GM12878 (cell line): ENCODE measurements at regions not wholly inside any gene's neighbourhood (a gene's known extent, or its start where the extent isn't known, plus 50 kb on each side); places are given as distances from the start of the nearest gene placed in this dataset.

Experiments used
- ATAC-seq: fragments of 200-7000 bp; cut with Tn5 transposase; 3 replicates; pipeline ENCODE4 v1.9.1; 2020; ENCODE audit warnings: mild to moderate bottlenecking, moderate library complexity
- BruUV-seq: library from RNA; stranded (reverse); fragments of 400-500 nt; replicated peaks from 2 replicates; lab custom pipeline; 2021; lab: Mats Ljungman, UMichigan
- CTCF ChIA-PET: fragments of 300-600 bp; sonication (Branson Sonifier 250); formaldehyde crosslinking; extraction: SDS; loops from one replicate; lab custom pipeline; 2021; ENCODE audit warnings: inconsistent platforms; lab: Yijun Ruan, JAX
- POLR2A ChIA-PET: fragments of 350-600 bp; formaldehyde crosslinking; extraction: SDS; loops from one replicate; lab custom pipeline; 2021; ENCODE audit warnings: inconsistent platforms; lab: Charles Lee
- RAD21 ChIA-PET: fragments of 300-600 bp; sonication (Branson Sonifier 250); formaldehyde crosslinking; loops from one replicate; lab custom pipeline; 2023; ENCODE audit warnings: antibody characterized with exemption; ENCODE audit not compliant: unreplicated experiment; lab: Charles Lee
- SMC1A ChIA-PET: fragments of 300-600 bp; sonication (Branson Sonifier 250); formaldehyde crosslinking; loops from one replicate; lab custom pipeline; 2023; ENCODE audit not compliant: unreplicated experiment, uncharacterized antibody; lab: Charles Lee
- DNase-seq: peaks from one replicate; pipeline ENCODE4 v3.0.0-alpha.2; 2011; ENCODE audit warnings: low read depth, low spot score
- FAIRE-seq: peaks from 3 replicates; lab custom pipeline; 2011; peaks lifted over from hg19 to GRCh38; lab: Jason Lieb, UNC
- H2AFZ ChIP-seq: 2 replicates; pipeline ENCODE4 v1.6.0; 2011; ENCODE audit warnings: low read depth, low read length, control low read depth; ENCODE audit not compliant: control insufficient read depth
- H3K27ac ChIP-seq: 2 replicates; pipeline ENCODE4 v1.5.1; 2011; ENCODE audit warnings: control low read depth; ENCODE audit not compliant: control insufficient read depth, insufficient read depth
- H3K27me3 ChIP-seq, 2 experiments: replicated peaks in 1 of 2; 2 replicates each; pipeline versions ENCODE4 v1.6.0 to v1.6.1; 2011; ENCODE audit warnings: low read length in 1 of 2; ENCODE audit not compliant: control insufficient read depth in 2 of 2, insufficient read depth in 2 of 2
- H3K36me3 ChIP-seq, 2 experiments: 2 replicates each; pipeline ENCODE4 v1.5.1; 2011; ENCODE audit warnings: low read length in 1 of 2; ENCODE audit not compliant: control insufficient read depth in 2 of 2, insufficient read depth in 2 of 2
- H3K4me1 ChIP-seq: 2 replicates; pipeline ENCODE4 v1.6.1; 2011; ENCODE audit warnings: mild to moderate bottlenecking, low read length, moderate library complexity, mixed read lengths; ENCODE audit not compliant: control insufficient read depth, insufficient read depth
- H3K4me2 ChIP-seq: 2 replicates; pipeline ENCODE4 v1.6.0; 2011; ENCODE audit warnings: control low read depth; ENCODE audit not compliant: control insufficient read depth, insufficient read depth
- H3K4me3 ChIP-seq: fragments of 200-600 bp; sonication (generic); 2 replicates; pipeline ENCODE4 v1.5.1; 2016
- H3K79me2 ChIP-seq: 2 replicates; pipeline ENCODE4 v1.6.0; 2011; ENCODE audit warnings: low read length; ENCODE audit not compliant: control insufficient read depth, insufficient read depth
- H3K9ac ChIP-seq: 2 replicates; pipeline ENCODE4 v1.8.0; 2011; ENCODE audit warnings: low read length, control low read depth, mixed read lengths; ENCODE audit not compliant: control insufficient read depth, insufficient read depth
- H3K9me3 ChIP-seq: replicated peaks from 3 replicates; pipeline ENCODE4 v1.5.1; 2011; ENCODE audit warnings: mild to moderate bottlenecking, low read length; ENCODE audit not compliant: control insufficient read depth, insufficient read depth
- H4K20me1 ChIP-seq: 2 replicates; pipeline ENCODE4 v1.6.0; 2011; ENCODE audit not compliant: control insufficient read depth, insufficient read depth
- GATAD2B ChIP-seq: fragments of 450-650 bp; conservative IDR thresholded peaks from 2 replicates; pipeline ENCODE4 v1.6.1; 2017; ENCODE audit warnings: low read depth, mild to moderate bottlenecking, moderate library complexity
- HDAC6 ChIP-seq: fragments of 200-600 bp; sonication (generic); IDR thresholded peaks from one replicate; pipeline ENCODE4 v1.8.0; 2017; ENCODE audit warnings: antibody characterized with exemption; ENCODE audit not compliant: unreplicated experiment
- MXI1 ChIP-seq: fragments of 150-350 bp; IDR thresholded peaks from 2 replicates; pipeline ENCODE4 v1.6.1; 2011; ENCODE audit warnings: low read depth, mild to moderate bottlenecking, inconsistent platforms, low read length, improper control_type of control experiment
- NBN ChIP-seq: fragments of 450-650 bp; IDR thresholded peaks from 2 replicates; pipeline ENCODE4 v1.6.1; 2016
- POLR2A ChIP-seq: IDR thresholded peaks from 2 replicates; pipeline ENCODE4 v1.6.1; 2011; ENCODE audit warnings: low read depth, mild to moderate bottlenecking, low read length
- POLR2AphosphoS2 ChIP-seq: IDR thresholded peaks from 2 replicates; pipeline ENCODE4 v1.6.1; 2011; ENCODE audit warnings: low read depth, mild to moderate bottlenecking, low read length, improper control_type of control experiment, moderate library complexity
- POU2F2 ChIP-seq: IDR thresholded peaks from 3 replicates; pipeline ENCODE4 v1.6.1; 2011; ENCODE audit warnings: low read depth, mild to moderate bottlenecking, low read length, borderline replicate concordance
- RAD51 ChIP-seq: fragments of 450-650 bp; IDR thresholded peaks from 2 replicates; pipeline ENCODE4 v1.6.1; 2016; ENCODE audit warnings: moderate library complexity, mild to moderate bottlenecking, inconsistent platforms
- RFX5 ChIP-seq: IDR thresholded peaks from 2 replicates; pipeline ENCODE4 v1.6.1; 2011; ENCODE audit warnings: low read depth, low read length, improper control_type of control experiment
- RUNX3 ChIP-seq: IDR thresholded peaks from 2 replicates; pipeline ENCODE4 v1.6.1; 2012; ENCODE audit warnings: low read length, inconsistent platforms
- SP1 ChIP-seq: IDR thresholded peaks from one replicate; pipeline ENCODE4 v1.6.1; 2011; ENCODE audit warnings: low read depth, low read length
- STAT3 ChIP-seq: IDR thresholded peaks from 2 replicates; pipeline ENCODE4 v1.6.1; 2011; ENCODE audit warnings: low read depth, low read length, improper control_type of control experiment
- TAF1 ChIP-seq: IDR thresholded peaks from 2 replicates; pipeline ENCODE4 v1.6.1; 2011; ENCODE audit warnings: mild to moderate bottlenecking, low read depth, low read length, borderline replicate concordance
- YY1 ChIP-seq: IDR thresholded peaks from 2 replicates; pipeline ENCODE4 v1.6.1; 2011; ENCODE audit warnings: low read depth, mild to moderate bottlenecking, low read length
- ZNF24 ChIP-seq: fragments of 450-650 bp; IDR thresholded peaks from 2 replicates; pipeline ENCODE4 v1.6.1; 2017; ENCODE audit warnings: antibody characterized with exemption, mild to moderate bottlenecking
- ZNF384 ChIP-seq: IDR thresholded peaks from 2 replicates; pipeline ENCODE4 v1.6.1; 2012; ENCODE audit warnings: low read depth, mild to moderate bottlenecking, low read length, improper control_type of control experiment, borderline replicate concordance
- WGBS: methylation state at CpG from one replicate; pipeline ENCODE4 v1.1.6; 2016; ENCODE audit warnings: low lambda C conversion rate; ENCODE audit not compliant: insufficient replicate concordance, insufficient coverage; ENCODE audit errors: missing lambda C conversion rate; 5-methylcytosine and 5-hydroxymethylcytosine counted together
- in situ Hi-C: fragments of 300-500 bp; cut with MboI; formaldehyde crosslinking; loops from 9 replicates; pipeline ENCODE4 v1.14.3; 2018; ENCODE audit warnings: mixed read lengths
- intact Hi-C: fragments of 100-400 bp; cut with micrococcal nuclease; formaldehyde crosslinking; loops from one replicate; pipeline ENCODE4 v1.14.2; 2022; ENCODE audit not compliant: unreplicated experiment
- TF ChIP-seq, protein P1 (sequence below): fragments of 150-350 bp; IDR thresholded peaks from 2 replicates; pipeline ENCODE4 v1.6.1; 2014; ENCODE audit warnings: mild to moderate bottlenecking, low read depth, low read length
- TF ChIP-seq, protein P2 (sequence below): IDR thresholded peaks from 2 replicates; pipeline ENCODE4 v1.6.1; 2012; ENCODE audit warnings: low read depth, low read length, improper control_type of control experiment
- TF ChIP-seq, protein P3 (sequence below): IDR thresholded peaks from 2 replicates; pipeline ENCODE4 v1.6.1; 2011; ENCODE audit warnings: mild to moderate bottlenecking, low read depth, low read length, moderate library complexity; ENCODE audit not compliant: insufficient replicate concordance
- TF ChIP-seq, protein P4 (sequence below): fragments of 450-650 bp; IDR thresholded peaks from 2 replicates; pipeline ENCODE4 v1.6.1; 2018; ENCODE audit warnings: borderline replicate concordance, mild to moderate bottlenecking; ENCODE audit not compliant: partially characterized antibody

DNA sequence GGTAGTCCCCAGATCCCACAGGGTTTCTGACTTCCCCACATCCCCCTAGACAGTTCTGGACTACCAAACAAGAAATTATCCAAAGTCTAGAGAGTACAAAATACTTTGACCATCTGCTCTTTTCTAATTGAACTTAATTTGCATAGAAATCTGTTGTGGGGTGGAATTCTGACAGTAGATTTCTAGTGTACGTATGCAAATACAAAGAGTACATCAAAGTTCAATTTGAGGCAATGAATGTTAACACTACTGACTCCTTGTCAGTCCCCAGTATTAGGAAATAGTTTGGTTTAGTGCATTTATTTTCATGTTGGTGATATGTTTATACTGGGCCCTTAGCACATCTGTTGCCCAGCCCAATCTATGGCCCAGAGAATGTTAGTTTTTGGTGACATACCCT lies 292.6 kb downstream of the CETN3 start:
- ChIA-PET SMC1A (no interaction called here), CTCF (no interaction called here), POLR2A (no interaction called here), RAD21 (no interaction called here)
- no peaks in the 10 kb centered on the region for H3K36me3 ChIP-seq
- H3K4me3 ChIP-seq, result no peak overlapping the region
- no peaks in the 10 kb centered on the region for H3K79me2 ChIP-seq
- intact Hi-C loops (no loop called here), in situ Hi-C loops (no loop called here)
- TF ChIP-seq RAD51 (no peak), HDAC6 (no peak), ZNF384 (no peak), RUNX3 (no peak), POU2F2 (no peak), YY1 (no peak), POLR2A (no peak), NBN (no peak), ZNF24 (no peak), GATAD2B (no peak), MXI1 (no peak), RFX5 (no peak), STAT3 (no peak), SP1 (no peak), POLR2AphosphoS2 (no peak), TAF1 (no peak)
- TF ChIP-seq, protein P1, sequence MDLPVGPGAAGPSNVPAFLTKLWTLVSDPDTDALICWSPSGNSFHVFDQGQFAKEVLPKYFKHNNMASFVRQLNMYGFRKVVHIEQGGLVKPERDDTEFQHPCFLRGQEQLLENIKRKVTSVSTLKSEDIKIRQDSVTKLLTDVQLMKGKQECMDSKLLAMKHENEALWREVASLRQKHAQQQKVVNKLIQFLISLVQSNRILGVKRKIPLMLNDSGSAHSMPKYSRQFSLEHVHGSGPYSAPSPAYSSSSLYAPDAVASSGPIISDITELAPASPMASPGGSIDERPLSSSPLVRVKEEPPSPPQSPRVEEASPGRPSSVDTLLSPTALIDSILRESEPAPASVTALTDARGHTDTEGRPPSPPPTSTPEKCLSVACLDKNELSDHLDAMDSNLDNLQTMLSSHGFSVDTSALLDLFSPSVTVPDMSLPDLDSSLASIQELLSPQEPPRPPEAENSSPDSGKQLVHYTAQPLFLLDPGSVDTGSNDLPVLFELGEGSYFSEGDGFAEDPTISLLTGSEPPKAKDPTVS, result no peak
- TF ChIP-seq, protein P2, sequence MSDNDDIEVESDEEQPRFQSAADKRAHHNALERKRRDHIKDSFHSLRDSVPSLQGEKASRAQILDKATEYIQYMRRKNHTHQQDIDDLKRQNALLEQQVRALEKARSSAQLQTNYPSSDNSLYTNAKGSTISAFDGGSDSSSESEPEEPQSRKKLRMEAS, result no peak
- TF ChIP-seq, protein P3, sequence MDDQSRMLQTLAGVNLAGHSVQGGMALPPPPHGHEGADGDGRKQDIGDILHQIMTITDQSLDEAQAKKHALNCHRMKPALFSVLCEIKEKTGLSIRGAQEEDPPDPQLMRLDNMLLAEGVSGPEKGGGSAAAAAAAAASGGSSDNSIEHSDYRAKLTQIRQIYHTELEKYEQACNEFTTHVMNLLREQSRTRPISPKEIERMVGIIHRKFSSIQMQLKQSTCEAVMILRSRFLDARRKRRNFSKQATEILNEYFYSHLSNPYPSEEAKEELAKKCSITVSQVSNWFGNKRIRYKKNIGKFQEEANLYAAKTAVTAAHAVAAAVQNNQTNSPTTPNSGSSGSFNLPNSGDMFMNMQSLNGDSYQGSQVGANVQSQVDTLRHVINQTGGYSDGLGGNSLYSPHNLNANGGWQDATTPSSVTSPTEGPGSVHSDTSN, result no peak
- TF ChIP-seq, protein P4, sequence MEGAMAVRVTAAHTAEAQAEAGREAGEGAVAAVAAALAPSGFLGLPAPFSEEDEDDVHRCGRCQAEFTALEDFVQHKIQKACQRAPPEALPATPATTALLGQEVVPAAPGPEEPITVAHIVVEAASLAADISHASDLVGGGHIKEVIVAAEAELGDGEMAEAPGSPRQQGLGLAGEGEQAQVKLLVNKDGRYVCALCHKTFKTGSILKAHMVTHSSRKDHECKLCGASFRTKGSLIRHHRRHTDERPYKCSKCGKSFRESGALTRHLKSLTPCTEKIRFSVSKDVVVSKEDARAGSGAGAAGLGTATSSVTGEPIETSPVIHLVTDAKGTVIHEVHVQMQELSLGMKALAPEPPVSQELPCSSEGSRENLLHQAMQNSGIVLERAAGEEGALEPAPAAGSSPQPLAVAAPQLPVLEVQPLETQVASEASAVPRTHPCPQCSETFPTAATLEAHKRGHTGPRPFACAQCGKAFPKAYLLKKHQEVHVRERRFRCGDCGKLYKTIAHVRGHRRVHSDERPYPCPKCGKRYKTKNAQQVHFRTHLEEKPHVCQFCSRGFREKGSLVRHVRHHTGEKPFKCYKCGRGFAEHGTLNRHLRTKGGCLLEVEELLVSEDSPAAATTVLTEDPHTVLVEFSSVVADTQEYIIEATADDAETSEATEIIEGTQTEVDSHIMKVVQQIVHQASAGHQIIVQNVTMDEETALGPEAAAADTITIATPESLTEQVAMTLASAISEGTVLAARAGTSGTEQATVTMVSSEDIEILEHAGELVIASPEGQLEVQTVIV, result no peak
- H3K4me1 ChIP-seq, result no peaks in the 10 kb centered on the region
- no TSS peak for BruUV-seq
- H3K9me3 ChIP-seq, result no peaks in the 10 kb centered on the region
- 97% methylated on average over 1 of the region's 1 CpG for WGBS
- FAIRE-seq, result no peak
- no peak overlapping the region for H3K9ac ChIP-seq
- no peaks in the 10 kb centered on the region for H4K20me1 ChIP-seq
- H3K27me3 ChIP-seq, result no peaks in the 10 kb centered on the region
- no peak for ATAC-seq
- DNase-seq, result no peak
- no peak overlapping the region for H3K4me2 ChIP-seq
- no peak overlapping the region for H2AFZ ChIP-seq
- no peak overlapping the region for H3K27ac ChIP-seq
